ENCODE measurements at regions not wholly inside any gene's neighbourhood (a gene's known extent, or its start where the extent isn't known, plus 50 kb on each side); places are given as distances from the start of the nearest gene placed in this dataset.

GRCh38 chr7:10863476-10863875 is 110.2 kb upstream of the PHF14 start:
- no peak for DNase-seq (ENCODE audit: low read depth, low spot score)

GRCh38 chr7:10874666-10875065 is 99.0 kb upstream of the PHF14 start:
- DNase-seq (ENCODE audit: low read depth, low spot score), result no peak

GRCh38 chr7:10875080-10875479 is 98.6 kb upstream of the PHF14 start:
- no peak for DNase-seq (ENCODE audit: low read depth, low spot score)

- DNase-seq (ENCODE audit: low read depth, low spot score), result no peak
Measured at GRCh38 chr7:10888861-10889260, 84.8 kb upstream of the PHF14 start.

GRCh38 chr7:10889266-10889898 is 84.3 kb upstream of the PHF14 start:
- no peak for DNase-seq (ENCODE audit: low read depth, low spot score)

- DNase-seq (ENCODE audit: low read depth, low spot score), result no peak
Measured at GRCh38 chr7:10908600-10908999, 65.1 kb upstream of the PHF14 start.

GRCh38 chr7:10910447-10910846 is 63.2 kb upstream of the PHF14 start:
- no peak for DNase-seq (ENCODE audit: low read depth, low spot score)

GRCh38 chr7:10912077-10912476 is 61.6 kb upstream of the PHF14 start:
- DNase-seq (ENCODE audit: low read depth, low spot score), result no peak

- no peak for DNase-seq (ENCODE audit: low read depth, low spot score)
Measured at GRCh38 chr7:10913457-10913856, 60.2 kb upstream of the PHF14 start.

- no peak for DNase-seq (ENCODE audit: low read depth, low spot score)
Measured at GRCh38 chr7:10918093-10918590, 55.5 kb upstream of the PHF14 start.

- no peak for DNase-seq (ENCODE audit: low read depth, low spot score)
Measured at GRCh38 chr7:10919923-10920322, 53.7 kb upstream of the PHF14 start.
